A673 (cell line): ENCODE measurements at regions not wholly inside any gene's neighbourhood (a gene's known extent, or its start where the extent isn't known, plus 50 kb on each side); places are given as distances from the start of the nearest gene placed in this dataset.

Experiments used
- BruUV-seq: library from RNA; stranded (reverse); fragments of 400-500 nt; replicated peaks from 2 replicates; lab custom pipeline; 2021; lab: Mats Ljungman, UMichigan
- CTCF ChIA-PET: fragments of 300-600 bp; sonication (Branson Sonifier 250); formaldehyde crosslinking; loops from one replicate; lab custom pipeline; 2022; ENCODE audit warnings: antibody characterized with exemption; lab: Charles Lee
- POLR2A ChIA-PET: fragments of 300-600 bp; sonication (Branson Sonifier 250); formaldehyde crosslinking; loops from one replicate; lab custom pipeline; 2022; ENCODE audit warnings: antibody characterized with exemption; ENCODE audit not compliant: low non-redundant PET; lab: Charles Lee
- DNase-seq: peaks from one replicate; pipeline ENCODE4 v3.0.0-alpha.2; 2015; ENCODE audit warnings: low spot score
- H3K27ac ChIP-seq: fragments of 200-600 bp; sonication (generic); 2 replicates; pipeline ENCODE4 v1.5.1; 2016; ENCODE audit warnings: mixed run types, low read depth, mild to moderate bottlenecking, mixed read lengths, antibody characterized with exemption, low read length; ENCODE audit not compliant: poor library complexity, severe bottlenecking
- H3K27me3 ChIP-seq: fragments of 200-600 bp; sonication (generic); replicated peaks from 2 replicates; pipeline ENCODE4 v1.6.1; 2017; ENCODE audit warnings: mixed run types, low read depth, mild to moderate bottlenecking, mixed read lengths, antibody characterized with exemption, low read length; ENCODE audit not compliant: insufficient read depth, poor library complexity
- H3K36me3 ChIP-seq: fragments of 200-600 bp; sonication (generic); 2 replicates; pipeline ENCODE4 v1.6.1; 2016; ENCODE audit warnings: mixed run types, mild to moderate bottlenecking, mixed read lengths, antibody characterized with exemption, low read length; ENCODE audit not compliant: insufficient read depth, poor library complexity, severe bottlenecking
- H3K4me1 ChIP-seq: fragments of 200-600 bp; sonication (generic); 2 replicates; pipeline ENCODE4 v1.6.1; 2017; ENCODE audit warnings: mixed run types, mild to moderate bottlenecking, mixed read lengths, antibody characterized with exemption, low read length; ENCODE audit not compliant: insufficient read depth, poor library complexity, severe bottlenecking
- H3K4me3 ChIP-seq: fragments of 200-600 bp; sonication (generic); 2 replicates; pipeline ENCODE4 v1.5.1; 2016; ENCODE audit warnings: low read depth, mixed run types, mild to moderate bottlenecking, mixed read lengths, low read length; ENCODE audit not compliant: poor library complexity, severe bottlenecking
- H3K9me3 ChIP-seq: fragments of 200-600 bp; sonication (generic); 2 replicates; pipeline ENCODE4 v1.6.1; 2016; ENCODE audit warnings: mixed run types, low read depth, mild to moderate bottlenecking, mixed read lengths, antibody characterized with exemption, low read length; ENCODE audit not compliant: poor library complexity, severe bottlenecking
- EZH2 ChIP-seq: fragments of 200-600 bp; sonication (generic); IDR thresholded peaks from 2 replicates; pipeline ENCODE4 v1.6.1; 2017; ENCODE audit warnings: borderline replicate concordance, low read depth, mild to moderate bottlenecking, mixed read lengths, antibody characterized with exemption, low read length; ENCODE audit not compliant: poor library complexity, severe bottlenecking
- intact Hi-C: fragments of 100-400 bp; cut with micrococcal nuclease; formaldehyde crosslinking; loops from one replicate; pipeline ENCODE4 v1.10.0; 2022; ENCODE audit not compliant: unreplicated experiment
- TF ChIP-seq, protein P1 (sequence below): fragments of 300-800, 200-600 bp; sonication (generic); conservative IDR thresholded peaks from 2 replicates; pipeline ENCODE4 v1.5.1; 2017; ENCODE audit warnings: low read depth, mild to moderate bottlenecking, antibody characterized with exemption, low read length, moderate library complexity, mixed read lengths

DNA sequence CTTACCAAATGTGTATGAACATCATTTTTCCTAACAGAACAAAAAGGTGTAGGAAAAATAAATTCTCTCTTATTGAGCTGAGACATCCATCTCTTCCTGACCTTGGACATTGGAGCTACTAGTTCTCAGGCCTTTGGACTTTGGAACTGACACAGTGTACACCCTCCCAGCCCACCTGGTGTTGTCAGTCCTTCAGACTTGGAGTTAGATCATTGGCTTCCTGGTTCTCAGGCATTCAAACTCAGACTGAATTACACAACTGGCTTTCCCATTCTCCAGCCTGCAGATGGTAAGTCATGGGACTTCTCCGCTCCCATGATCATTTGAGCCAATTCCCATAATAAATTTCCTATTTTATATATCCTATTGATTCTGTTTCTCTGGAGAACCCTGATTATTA is 84.8 kb upstream of the EDNRA start:
- BruUV-seq: no TSS peak
- CTCF ChIA-PET: no interaction called here
- H3K27me3 ChIP-seq: no peaks in the 10 kb centered on the region

DNA sequence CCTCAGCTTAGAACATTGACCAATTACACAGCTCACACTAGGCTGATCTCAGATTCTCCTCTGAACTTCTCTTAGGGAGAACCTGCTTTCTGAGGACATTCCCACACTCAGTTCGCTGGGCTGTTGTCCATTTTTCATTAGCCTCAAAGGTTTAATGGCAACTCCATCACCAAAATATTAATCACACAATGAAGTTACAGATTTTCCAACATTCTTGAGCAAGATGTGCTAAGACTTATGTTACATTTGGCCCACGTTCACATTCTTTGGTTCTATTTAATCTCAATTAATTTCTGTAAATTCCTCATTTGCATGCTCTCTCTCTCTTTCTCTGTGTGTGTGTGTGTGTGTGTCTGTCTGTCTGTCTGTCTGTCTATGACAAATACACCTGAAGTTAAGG is 82.3 kb upstream of the EDNRA start:
- CTCF ChIA-PET: no interaction called here
- H3K27ac ChIP-seq: no peak overlapping the region

More for the DNA sequence above, 84.8 kb upstream of the EDNRA start:
- POLR2A ChIA-PET: no interaction called here
- H3K4me1 ChIP-seq: no peaks in the 10 kb centered on the region
- intact Hi-C loops: no loop called here
- no peak for DNase-seq
- no peaks in the 10 kb centered on the region for H3K36me3 ChIP-seq
- no peaks in the 10 kb centered on the region for H3K9me3 ChIP-seq
- no peak overlapping the region for H3K4me3 ChIP-seq
- TF ChIP-seq, protein P1, sequence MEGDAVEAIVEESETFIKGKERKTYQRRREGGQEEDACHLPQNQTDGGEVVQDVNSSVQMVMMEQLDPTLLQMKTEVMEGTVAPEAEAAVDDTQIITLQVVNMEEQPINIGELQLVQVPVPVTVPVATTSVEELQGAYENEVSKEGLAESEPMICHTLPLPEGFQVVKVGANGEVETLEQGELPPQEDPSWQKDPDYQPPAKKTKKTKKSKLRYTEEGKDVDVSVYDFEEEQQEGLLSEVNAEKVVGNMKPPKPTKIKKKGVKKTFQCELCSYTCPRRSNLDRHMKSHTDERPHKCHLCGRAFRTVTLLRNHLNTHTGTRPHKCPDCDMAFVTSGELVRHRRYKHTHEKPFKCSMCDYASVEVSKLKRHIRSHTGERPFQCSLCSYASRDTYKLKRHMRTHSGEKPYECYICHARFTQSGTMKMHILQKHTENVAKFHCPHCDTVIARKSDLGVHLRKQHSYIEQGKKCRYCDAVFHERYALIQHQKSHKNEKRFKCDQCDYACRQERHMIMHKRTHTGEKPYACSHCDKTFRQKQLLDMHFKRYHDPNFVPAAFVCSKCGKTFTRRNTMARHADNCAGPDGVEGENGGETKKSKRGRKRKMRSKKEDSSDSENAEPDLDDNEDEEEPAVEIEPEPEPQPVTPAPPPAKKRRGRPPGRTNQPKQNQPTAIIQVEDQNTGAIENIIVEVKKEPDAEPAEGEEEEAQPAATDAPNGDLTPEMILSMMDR: no peak
- H3K27ac ChIP-seq: no peak overlapping the region

GRCh38 chr4:147400721-147401120 is 80.2 kb upstream of the EDNRA start:
- no peak overlapping the region for H3K27ac ChIP-seq
- intact Hi-C loops: no loop called here
- BruUV-seq: no TSS peak
- no peak for TF ChIP-seq EZH2
- TF ChIP-seq, protein P1: no peak
- CTCF ChIA-PET: no interaction called here
- POLR2A ChIA-PET: no interaction called here
- no peaks in the 10 kb centered on the region for H3K4me1 ChIP-seq
- no peaks in the 10 kb centered on the region for H3K27me3 ChIP-seq
- no peak for DNase-seq
- H3K36me3 ChIP-seq: no peaks in the 10 kb centered on the region
- no peak overlapping the region for H3K4me3 ChIP-seq
- H3K9me3 ChIP-seq: no peaks in the 10 kb centered on the region

More for the DNA sequence above, 82.3 kb upstream of the EDNRA start:
- H3K9me3 ChIP-seq: no peaks in the 10 kb centered on the region
- DNase-seq: no peak
- H3K4me3 ChIP-seq: no peak overlapping the region
- no TSS peak for BruUV-seq
- POLR2A ChIA-PET: no interaction called here
- intact Hi-C loops: no loop called here
- no peaks in the 10 kb centered on the region for H3K4me1 ChIP-seq
- H3K27me3 ChIP-seq: no peaks in the 10 kb centered on the region
- H3K36me3 ChIP-seq: no peaks in the 10 kb centered on the region
- no peak for TF ChIP-seq EZH2
- TF ChIP-seq, protein P1: no peak
